ENCODE measurements at regions not wholly inside any gene's neighbourhood (a gene's known extent, or its start where the extent isn't known, plus 50 kb on each side); places are given as distances from the start of the nearest gene placed in this dataset.

GRCh38 chr6:12363651-12364381 lies 73.7 kb downstream of the EDN1 start:
- peaks cover 14% of the 10 kb centered on the region for H3K27me3 Mint-ChIP-seq
- CTCF ChIA-PET, result no interaction called here
- no peaks in the 10 kb centered on the region for H3K4me1 Mint-ChIP-seq
- no peaks in the 10 kb centered on the region for H3K36me3 Mint-ChIP-seq (ENCODE audit: low read depth)
- intact Hi-C loops (cut with DNase I, micrococcal nuclease), result no loop called here
- POLR2A ChIA-PET, result no interaction called here
- H3K4me3 Mint-ChIP-seq, result no peak overlapping the region
- H3K27ac Mint-ChIP-seq, result no peak overlapping the region
- peaks cover 1% of the 10 kb centered on the region for H3K9me3 Mint-ChIP-seq (ENCODE audit: low read depth)
- ATAC-seq, result no peak
- no peak for DNase-seq

- POLR2A ChIA-PET, result no interaction called here
- peaks cover 14% of the 10 kb centered on the region for H3K27me3 Mint-ChIP-seq
- H3K9me3 Mint-ChIP-seq (ENCODE audit: low read depth), result peaks cover 1% of the 10 kb centered on the region
- H3K4me1 Mint-ChIP-seq, result no peaks in the 10 kb centered on the region
- no peaks in the 10 kb centered on the region for H3K36me3 Mint-ChIP-seq (ENCODE audit: low read depth)
- H3K4me3 Mint-ChIP-seq, result no peak overlapping the region
- ATAC-seq (no peak), DNase-seq (no peak)
- CTCF ChIA-PET, result no interaction called here
- H3K27ac Mint-ChIP-seq, result no peak overlapping the region
- intact Hi-C loops (cut with DNase I, micrococcal nuclease), result no loop called here
Observed at GRCh38 chr6:12364621-12365020, 74.5 kb downstream of the EDN1 start.

- H3K9me3 Mint-ChIP-seq (ENCODE audit: low read depth), result peaks cover 1% of the 10 kb centered on the region
- ChIA-PET CTCF (no interaction called here), POLR2A (no interaction called here)
- intact Hi-C loops (cut with DNase I, micrococcal nuclease), result no loop called here
- no peaks in the 10 kb centered on the region for H3K36me3 Mint-ChIP-seq (ENCODE audit: low read depth)
- no peak overlapping the region for H3K27ac Mint-ChIP-seq
- H3K4me3 Mint-ChIP-seq, result no peak overlapping the region
- H3K27me3 Mint-ChIP-seq, result peaks cover 18% of the 10 kb centered on the region
- no peaks in the 10 kb centered on the region for H3K4me1 Mint-ChIP-seq
- DNase-seq, result no peak
- no peak for ATAC-seq
Observed at GRCh38 chr6:12366731-12367130, 76.6 kb downstream of the EDN1 start.

DNA sequence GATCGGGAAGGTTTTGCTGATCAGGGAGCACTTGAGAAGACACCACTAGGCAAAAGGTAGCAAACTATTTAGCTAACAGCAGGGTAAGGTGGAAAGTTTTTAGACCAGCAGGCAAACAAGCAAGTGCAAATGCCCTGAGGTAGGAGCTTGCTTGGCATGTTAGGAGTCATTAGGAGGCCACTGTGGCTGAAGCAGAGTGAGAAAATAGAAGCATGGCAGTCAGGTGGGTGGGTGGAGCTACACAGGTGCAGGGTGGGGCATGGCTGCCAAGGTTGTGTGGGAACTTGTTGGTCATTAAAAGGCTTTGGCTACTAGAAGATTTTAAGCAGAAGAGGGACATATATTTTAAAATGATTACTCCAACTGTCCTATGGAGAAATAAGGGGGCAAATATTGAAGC lies 77.3 kb downstream of the EDN1 start:
- ChIA-PET POLR2A (no interaction called here), CTCF (no interaction called here)
- intact Hi-C loops (cut with DNase I, micrococcal nuclease), result no loop called here
- Mint-ChIP-seq H3K4me1 (no peaks in the 10 kb centered on the region), H3K27ac (no peak overlapping the region), H3K27me3 (peaks cover 18% of the 10 kb centered on the region), H3K9me3 (ENCODE audit: low read depth) (peaks cover 1% of the 10 kb centered on the region), H3K4me3 (no peak overlapping the region), H3K36me3 (ENCODE audit: low read depth) (no peaks in the 10 kb centered on the region)
- ATAC-seq, result no peak
- DNase-seq, result no peak

DNA sequence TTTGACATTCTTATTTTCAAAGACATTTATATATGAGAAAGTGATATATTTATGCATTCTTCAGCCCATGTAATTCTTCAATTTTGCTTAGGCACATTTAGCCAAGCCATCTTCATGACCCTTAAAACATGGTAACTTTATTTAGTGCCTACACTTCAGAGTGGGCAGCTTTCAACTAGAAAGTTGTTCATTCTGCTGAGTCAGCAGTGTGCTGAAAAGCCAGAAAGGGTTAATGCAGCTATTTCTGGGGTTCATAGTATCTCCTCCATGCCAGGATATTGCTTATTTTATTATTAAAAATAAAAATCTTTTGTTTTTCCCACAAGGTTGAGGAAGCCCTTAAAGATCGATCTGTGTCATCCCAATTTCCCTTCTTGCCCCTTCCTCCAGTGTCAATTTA lies 79.2 kb downstream of the EDN1 start:
- Mint-ChIP-seq H3K4me3 (no peak overlapping the region), H3K9me3 (ENCODE audit: low read depth) (peaks cover 1% of the 10 kb centered on the region), H3K27ac (no peak overlapping the region), H3K4me1 (no peaks in the 10 kb centered on the region), H3K36me3 (ENCODE audit: low read depth) (no peaks in the 10 kb centered on the region), H3K27me3 (peaks cover 20% of the 10 kb centered on the region)
- ATAC-seq (no peak), DNase-seq (no peak)
- intact Hi-C loops (cut with DNase I, micrococcal nuclease), result no loop called here
- ChIA-PET POLR2A (no interaction called here), CTCF (no interaction called here)

DNA sequence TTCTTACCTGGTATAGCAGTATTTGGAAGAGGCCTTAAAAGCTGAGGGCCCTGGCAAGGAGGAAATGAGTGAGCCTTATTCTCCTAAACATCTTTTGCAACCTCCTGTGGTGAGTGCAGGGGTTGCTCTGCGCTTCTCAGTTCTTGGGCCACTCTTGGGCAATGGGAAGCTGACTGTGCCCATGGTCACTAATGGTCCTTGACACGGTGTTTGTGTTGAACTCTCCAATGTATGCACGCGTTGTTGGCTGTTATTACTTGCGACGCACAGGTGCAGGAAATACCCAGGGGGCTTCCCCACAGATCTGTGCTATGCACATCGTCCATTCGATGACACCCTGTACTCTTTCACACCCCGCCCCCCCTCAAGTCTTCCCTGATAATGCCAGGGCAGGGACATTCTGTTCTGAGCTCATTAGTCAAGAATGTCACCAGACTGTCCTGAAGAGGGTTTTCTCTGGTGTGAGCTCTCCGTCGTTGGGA lies 79.7 kb downstream of the EDN1 start:
- no peak overlapping the region for H3K4me3 Mint-ChIP-seq
- H3K27me3 Mint-ChIP-seq, result peaks cover 20% of the 10 kb centered on the region
- H3K36me3 Mint-ChIP-seq (ENCODE audit: low read depth), result no peaks in the 10 kb centered on the region
- DNase-seq (no peak), ATAC-seq (no peak)
- intact Hi-C loops (cut with DNase I, micrococcal nuclease), result no loop called here
- ChIA-PET POLR2A (no interaction called here), CTCF (no interaction called here)
- H3K9me3 Mint-ChIP-seq (ENCODE audit: low read depth), result peaks cover 1% of the 10 kb centered on the region
- no peak overlapping the region for H3K27ac Mint-ChIP-seq
- no peaks in the 10 kb centered on the region for H3K4me1 Mint-ChIP-seq

GRCh38 chr6:12371151-12371550 lies 81.0 kb downstream of the EDN1 start:
- DNase-seq (no peak), ATAC-seq (no peak)
- POLR2A ChIA-PET, result no interaction called here
- intact Hi-C loops (cut with DNase I, micrococcal nuclease), result no loop called here
- peaks cover 23% of the 10 kb centered on the region for H3K27me3 Mint-ChIP-seq
- no peak overlapping the region for H3K4me3 Mint-ChIP-seq
- CTCF ChIA-PET, result no interaction called here
- peaks cover 1% of the 10 kb centered on the region for H3K9me3 Mint-ChIP-seq (ENCODE audit: low read depth)
- no peak overlapping the region for H3K27ac Mint-ChIP-seq
- no peaks in the 10 kb centered on the region for H3K4me1 Mint-ChIP-seq
- no peaks in the 10 kb centered on the region for H3K36me3 Mint-ChIP-seq (ENCODE audit: low read depth)

DNA sequence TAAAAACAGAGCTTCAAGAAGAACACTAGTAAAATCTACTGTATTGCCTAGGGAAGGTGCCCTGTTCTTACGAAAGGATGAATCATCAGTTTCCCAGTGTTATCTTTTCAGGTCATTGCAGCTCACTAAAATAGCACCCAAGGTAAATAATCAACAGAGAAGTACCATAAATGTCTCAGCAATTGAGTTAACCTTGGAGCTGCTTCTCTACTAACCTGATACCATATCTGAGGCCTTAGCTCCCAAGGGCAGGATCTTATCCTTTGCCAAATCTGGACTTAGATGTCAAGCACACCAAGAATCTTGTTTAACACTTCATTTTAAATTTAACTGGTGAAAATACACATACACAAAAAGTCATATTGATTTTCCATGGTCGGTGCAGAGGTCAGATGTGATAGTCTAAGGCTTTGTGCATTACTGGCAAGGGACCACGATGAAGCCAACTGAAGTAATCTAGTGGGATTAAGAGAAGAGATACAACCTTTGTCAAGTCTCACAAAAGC lies 81.5 kb downstream of the EDN1 start:
- H3K4me3 Mint-ChIP-seq, result no peak overlapping the region
- H3K9me3 Mint-ChIP-seq (ENCODE audit: low read depth), result peaks cover 1% of the 10 kb centered on the region
- intact Hi-C loops (cut with DNase I, micrococcal nuclease), result no loop called here
- ChIA-PET POLR2A (no interaction called here), CTCF (no interaction called here)
- H3K27me3 Mint-ChIP-seq, result peaks cover 25% of the 10 kb centered on the region
- H3K36me3 Mint-ChIP-seq (ENCODE audit: low read depth), result no peaks in the 10 kb centered on the region
- H3K27ac Mint-ChIP-seq, result no peak overlapping the region
- DNase-seq, result no peak
- no peak for ATAC-seq
- H3K4me1 Mint-ChIP-seq, result no peaks in the 10 kb centered on the region

- H3K36me3 Mint-ChIP-seq (ENCODE audit: low read depth), result no peaks in the 10 kb centered on the region
- no peak for DNase-seq
- ChIA-PET CTCF (no interaction called here), POLR2A (no interaction called here)
- H3K27me3 Mint-ChIP-seq, result peaks cover 12% of the 10 kb centered on the region
- H3K4me3 Mint-ChIP-seq, result no peak overlapping the region
- intact Hi-C loops (cut with DNase I, micrococcal nuclease), result no loop called here
- H3K4me1 Mint-ChIP-seq, result no peaks in the 10 kb centered on the region
- no peaks in the 10 kb centered on the region for H3K9me3 Mint-ChIP-seq (ENCODE audit: low read depth)
- H3K27ac Mint-ChIP-seq, result no peak overlapping the region
- ATAC-seq, result no peak
Observed at GRCh38 chr6:12379181-12379580, 89.0 kb downstream of the EDN1 start.

- intact Hi-C loops (cut with DNase I, micrococcal nuclease), result no loop called here
- ATAC-seq (no peak), DNase-seq (no peak)
- Mint-ChIP-seq H3K27me3 (peaks cover 8% of the 10 kb centered on the region), H3K36me3 (ENCODE audit: low read depth) (no peaks in the 10 kb centered on the region), H3K4me3 (no peak overlapping the region), H3K4me1 (no peaks in the 10 kb centered on the region), H3K9me3 (ENCODE audit: low read depth) (no peaks in the 10 kb centered on the region), H3K27ac (no peak overlapping the region)
- CTCF ChIA-PET, result no interaction called here
- POLR2A ChIA-PET, result no interaction called here
Observed at GRCh38 chr6:12381587-12381986, 91.4 kb downstream of the EDN1 start.

- ChIA-PET POLR2A (no interaction called here), CTCF (interaction anchor here (0.9 kb wide), 1 partner anchor 510 kb away, joined by 4 read pairs; no protein-coding TSS in a partner anchor)
- Mint-ChIP-seq H3K27ac (no peak overlapping the region), H3K36me3 (ENCODE audit: low read depth) (no peaks in the 10 kb centered on the region), H3K27me3 (peaks cover 12% of the 10 kb centered on the region), H3K4me1 (no peaks in the 10 kb centered on the region), H3K4me3 (no peak overlapping the region), H3K9me3 (ENCODE audit: low read depth) (no peaks in the 10 kb centered on the region)
- DNase-seq (no peak), ATAC-seq (no peak)
- intact Hi-C loops (cut with DNase I, micrococcal nuclease), result no loop called here
Observed at GRCh38 chr6:12383448-12383847, 93.3 kb downstream of the EDN1 start.

- no peaks in the 10 kb centered on the region for H3K9me3 Mint-ChIP-seq (ENCODE audit: low read depth)
Observed at GRCh38 chr6:12384357-12384912, 94.3 kb downstream of the EDN1 start.

More at GRCh38 chr6:12384357-12384912, 94.3 kb downstream of the EDN1 start:
- H3K4me3 Mint-ChIP-seq, result no peak overlapping the region
- no peak overlapping the region for H3K27ac Mint-ChIP-seq
- H3K36me3 Mint-ChIP-seq (ENCODE audit: low read depth), result no peaks in the 10 kb centered on the region
- intact Hi-C loops (cut with DNase I, micrococcal nuclease), result no loop called here
- ATAC-seq, result no peak
- CTCF ChIA-PET, result interaction anchor here (0.9 kb wide), 1 partner anchor 509 kb away, joined by 4 read pairs; no protein-coding TSS in a partner anchor
- no peaks in the 10 kb centered on the region for H3K4me1 Mint-ChIP-seq
- H3K27me3 Mint-ChIP-seq, result peaks cover 14% of the 10 kb centered on the region
- POLR2A ChIA-PET, result no interaction called here
- no peak for DNase-seq
